ENCODE measurements at regions not wholly inside any gene's neighbourhood (a gene's known extent, or its start where the extent isn't known, plus 50 kb on each side); places are given as distances from the start of the nearest gene placed in this dataset.

DNA sequence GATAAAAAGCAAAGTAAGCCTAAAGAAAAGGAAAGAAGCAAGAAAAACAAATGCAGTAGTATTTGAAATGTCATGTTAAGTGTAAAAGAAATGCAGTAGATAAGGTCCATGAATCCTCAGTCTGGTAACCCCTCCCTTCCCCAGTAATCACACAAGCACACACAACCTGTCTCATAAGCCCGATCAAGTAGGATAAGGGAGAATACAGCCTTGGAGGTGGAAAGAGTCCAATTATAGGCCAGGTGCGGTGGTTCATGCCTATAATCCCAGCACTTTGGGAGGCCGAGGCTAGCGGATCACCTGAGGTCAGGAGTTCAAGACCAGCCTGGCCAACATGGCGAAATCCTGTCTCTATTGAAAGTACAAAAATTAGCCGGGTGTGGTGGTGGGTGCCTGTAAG lies 117.9 kb downstream of the GADD45G start:
- no peaks in the 10 kb centered on the region for H3K9me3 ChIP-seq (replicated peaks; ENCODE audit: insufficient read depth, low read length)
- peaks cover 7% of the 10 kb centered on the region; the same call in 1 of the 2 replicates for H3K4me1 ChIP-seq (ENCODE audit: low read length)
- no peak overlapping the region for H3K9ac ChIP-seq (ENCODE audit: low read length)
- TF ChIP-seq EZH2 (optimal IDR thresholded peaks at IDR 0.05; ENCODE audit: low read depth, low read length): no peak
- H3K79me2 ChIP-seq (ENCODE audit: low read length): no peaks in the 10 kb centered on the region
- no peaks in the 10 kb centered on the region for H4K20me1 ChIP-seq (ENCODE audit: insufficient read depth, low read length)
- no peak overlapping the region for H2AFZ ChIP-seq (ENCODE audit: low read length)
- H3K4me2 ChIP-seq (ENCODE audit: low read depth, low read length): no peak overlapping the region
- H3K4me3 ChIP-seq (ENCODE audit: low read length): no peak overlapping the region
- H3K36me3 ChIP-seq (replicated peaks; ENCODE audit: insufficient read depth, low read length): no peaks in the 10 kb centered on the region
- H3F3A ChIP-seq (ENCODE audit: insufficient read depth, low read length): no peaks in the 10 kb centered on the region
- H3K27ac ChIP-seq (ENCODE audit: low read length): no peak overlapping the region
- H3K9me2 ChIP-seq (replicated peaks; ENCODE audit: insufficient read depth, low read length): no peaks in the 10 kb centered on the region
- DNase-seq: no peak
- H3K27me3 ChIP-seq (replicated peaks; ENCODE audit: insufficient read depth, low read length): no peaks in the 10 kb centered on the region

DNA sequence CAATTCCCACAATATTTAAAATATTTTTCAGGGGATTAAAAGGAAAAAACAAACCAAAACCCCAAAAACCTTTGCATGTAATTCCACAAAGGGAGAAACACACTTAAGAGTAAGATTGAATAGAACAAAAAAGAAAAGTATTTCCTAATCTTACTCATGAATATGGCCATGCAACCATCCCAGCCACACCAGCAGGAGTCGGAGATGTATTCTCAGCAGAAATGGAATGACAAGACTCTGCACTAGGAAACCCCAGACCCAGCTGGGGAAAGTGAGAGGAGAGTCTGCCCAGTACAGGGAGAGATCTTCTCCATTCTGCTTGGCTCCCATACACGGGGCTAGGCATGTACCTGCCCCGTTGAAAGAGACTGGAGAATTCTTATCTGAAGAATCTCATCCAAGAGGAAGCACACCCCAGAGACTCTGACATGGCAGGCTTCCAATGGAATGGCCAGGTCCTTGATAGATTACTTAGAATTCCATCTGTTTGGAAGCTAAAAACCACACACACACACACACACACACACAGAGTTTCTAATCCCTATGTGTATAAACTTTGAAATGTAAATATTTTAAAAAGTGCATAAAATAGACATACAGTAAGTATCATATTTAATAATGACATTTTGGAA lies 118.8 kb downstream of the GADD45G start:
- no peak overlapping the region for H2AFZ ChIP-seq (ENCODE audit: low read length)

DNA sequence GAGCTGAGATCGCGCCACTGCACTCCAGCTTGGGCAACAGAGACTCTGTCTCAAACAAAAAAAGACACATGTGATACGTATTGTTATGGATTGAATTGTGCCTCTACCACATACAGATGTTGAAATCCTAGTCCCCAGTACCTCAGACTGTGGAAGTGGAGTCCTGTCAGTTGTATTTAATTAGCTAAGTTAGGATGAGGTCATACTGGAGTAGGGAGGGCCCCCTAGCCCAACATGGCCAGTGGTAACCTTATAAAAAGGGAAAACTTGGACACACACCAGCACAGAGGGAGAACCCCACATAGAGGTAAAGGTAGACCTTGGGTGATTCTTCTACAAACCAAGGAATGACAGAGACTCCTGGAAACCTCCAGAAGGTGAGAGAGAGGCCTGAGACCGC lies 119.8 kb downstream of the GADD45G start:
- no peak overlapping the region for H3K27ac ChIP-seq (ENCODE audit: low read length)
- H3F3A ChIP-seq (ENCODE audit: insufficient read depth, low read length): no peaks in the 10 kb centered on the region
- H3K9me3 ChIP-seq (replicated peaks; ENCODE audit: insufficient read depth, low read length): no peaks in the 10 kb centered on the region
- H4K20me1 ChIP-seq (ENCODE audit: insufficient read depth, low read length): no peaks in the 10 kb centered on the region
- H3K27me3 ChIP-seq (replicated peaks; ENCODE audit: insufficient read depth, low read length): no peaks in the 10 kb centered on the region
- no peaks in the 10 kb centered on the region for H3K79me2 ChIP-seq (ENCODE audit: low read length)
- no peak overlapping the region for H3K4me2 ChIP-seq (ENCODE audit: low read depth, low read length)
- TF ChIP-seq EZH2 (optimal IDR thresholded peaks at IDR 0.05; ENCODE audit: low read depth, low read length): no peak
- TF ChIP-seq EZH2phosphoT487 (IDR thresholded peaks at IDR 0.05; ENCODE audit: low read length): no peak
- TF ChIP-seq, protein P1, sequence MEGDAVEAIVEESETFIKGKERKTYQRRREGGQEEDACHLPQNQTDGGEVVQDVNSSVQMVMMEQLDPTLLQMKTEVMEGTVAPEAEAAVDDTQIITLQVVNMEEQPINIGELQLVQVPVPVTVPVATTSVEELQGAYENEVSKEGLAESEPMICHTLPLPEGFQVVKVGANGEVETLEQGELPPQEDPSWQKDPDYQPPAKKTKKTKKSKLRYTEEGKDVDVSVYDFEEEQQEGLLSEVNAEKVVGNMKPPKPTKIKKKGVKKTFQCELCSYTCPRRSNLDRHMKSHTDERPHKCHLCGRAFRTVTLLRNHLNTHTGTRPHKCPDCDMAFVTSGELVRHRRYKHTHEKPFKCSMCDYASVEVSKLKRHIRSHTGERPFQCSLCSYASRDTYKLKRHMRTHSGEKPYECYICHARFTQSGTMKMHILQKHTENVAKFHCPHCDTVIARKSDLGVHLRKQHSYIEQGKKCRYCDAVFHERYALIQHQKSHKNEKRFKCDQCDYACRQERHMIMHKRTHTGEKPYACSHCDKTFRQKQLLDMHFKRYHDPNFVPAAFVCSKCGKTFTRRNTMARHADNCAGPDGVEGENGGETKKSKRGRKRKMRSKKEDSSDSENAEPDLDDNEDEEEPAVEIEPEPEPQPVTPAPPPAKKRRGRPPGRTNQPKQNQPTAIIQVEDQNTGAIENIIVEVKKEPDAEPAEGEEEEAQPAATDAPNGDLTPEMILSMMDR (IDR thresholded peaks at IDR 0.05; ENCODE audit: low read length): no peak
- no peak overlapping the region for H3K9ac ChIP-seq (ENCODE audit: low read length)
- H3K4me1 ChIP-seq (ENCODE audit: low read length): peaks cover 7% of the 10 kb centered on the region; the same call in 1 of the 2 replicates
- DNase-seq: no peak
- H3K4me3 ChIP-seq (ENCODE audit: low read length): no peak overlapping the region
- no peaks in the 10 kb centered on the region for H3K36me3 ChIP-seq (replicated peaks; ENCODE audit: insufficient read depth, low read length)
- H2AFZ ChIP-seq (ENCODE audit: low read length): no peak overlapping the region
- no peaks in the 10 kb centered on the region for H3K9me2 ChIP-seq (replicated peaks; ENCODE audit: insufficient read depth, low read length)

More for the DNA sequence above, 118.8 kb downstream of the GADD45G start:
- Histone ChIP-seq H3K36me3 (replicated peaks; ENCODE audit: insufficient read depth, low read length) (no peaks in the 10 kb centered on the region), H3K4me1 (ENCODE audit: low read length) (peaks cover 7% of the 10 kb centered on the region; the same call in 1 of the 2 replicates), H3K79me2 (ENCODE audit: low read length) (no peaks in the 10 kb centered on the region), H4K20me1 (ENCODE audit: insufficient read depth, low read length) (no peaks in the 10 kb centered on the region), H3K4me2 (ENCODE audit: low read depth, low read length) (no peak overlapping the region), H3K9me2 (replicated peaks; ENCODE audit: insufficient read depth, low read length) (no peaks in the 10 kb centered on the region), H3F3A (ENCODE audit: insufficient read depth, low read length) (no peaks in the 10 kb centered on the region), H3K9me3 (replicated peaks; ENCODE audit: insufficient read depth, low read length) (no peaks in the 10 kb centered on the region), H3K4me3 (ENCODE audit: low read length) (no peak overlapping the region), H3K9ac (ENCODE audit: low read length) (no peak overlapping the region), H3K27me3 (replicated peaks; ENCODE audit: insufficient read depth, low read length) (no peaks in the 10 kb centered on the region), H3K27ac (ENCODE audit: low read length) (no peak overlapping the region)
- TF ChIP-seq EZH2phosphoT487 (IDR thresholded peaks at IDR 0.05; ENCODE audit: low read length): no peak
- TF ChIP-seq, protein P1 (IDR thresholded peaks at IDR 0.05; ENCODE audit: low read length): no peak
- no peak for TF ChIP-seq EZH2 (optimal IDR thresholded peaks at IDR 0.05; ENCODE audit: low read depth, low read length)
- DNase-seq: no peak

DNA sequence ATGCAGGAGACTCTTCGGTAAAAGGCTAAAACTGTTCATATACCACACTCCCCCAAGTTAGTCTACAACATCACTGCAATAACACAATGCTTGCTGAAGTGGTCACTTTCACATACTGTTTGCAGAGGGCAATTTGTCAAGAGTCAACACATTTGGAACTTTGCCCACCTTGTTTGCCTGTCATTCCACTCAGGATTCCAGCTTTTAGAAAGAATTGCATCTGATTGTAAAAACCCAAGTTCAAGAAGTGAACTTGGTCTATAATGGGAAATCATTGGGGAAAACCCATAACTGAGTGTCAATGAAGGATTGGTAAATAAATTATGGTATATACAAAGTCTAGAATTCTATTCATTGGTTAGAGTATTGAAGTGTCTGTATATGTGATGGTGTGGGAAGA lies 120.5 kb downstream of the GADD45G start:
- Histone ChIP-seq H2AFZ (ENCODE audit: low read length) (no peak overlapping the region), H3K4me3 (ENCODE audit: low read length) (no peak overlapping the region), H3F3A (ENCODE audit: insufficient read depth, low read length) (no peaks in the 10 kb centered on the region), H3K4me2 (ENCODE audit: low read depth, low read length) (no peak overlapping the region), H3K27me3 (replicated peaks; ENCODE audit: insufficient read depth, low read length) (no peaks in the 10 kb centered on the region), H4K20me1 (ENCODE audit: insufficient read depth, low read length) (no peaks in the 10 kb centered on the region), H3K9ac (ENCODE audit: low read length) (no peak overlapping the region), H3K79me2 (ENCODE audit: low read length) (no peaks in the 10 kb centered on the region), H3K4me1 (ENCODE audit: low read length) (peaks cover 7% of the 10 kb centered on the region; the same call in 1 of the 2 replicates), H3K9me2 (replicated peaks; ENCODE audit: insufficient read depth, low read length) (no peaks in the 10 kb centered on the region), H3K9me3 (replicated peaks; ENCODE audit: insufficient read depth, low read length) (no peaks in the 10 kb centered on the region), H3K36me3 (replicated peaks; ENCODE audit: insufficient read depth, low read length) (no peaks in the 10 kb centered on the region), H3K27ac (ENCODE audit: low read length) (no peak overlapping the region)
- TF ChIP-seq EZH2 (optimal IDR thresholded peaks at IDR 0.05; ENCODE audit: low read depth, low read length) (no peak), EZH2phosphoT487 (IDR thresholded peaks at IDR 0.05; ENCODE audit: low read length) (no peak)
- TF ChIP-seq, protein P1 (IDR thresholded peaks at IDR 0.05; ENCODE audit: low read length): no peak
- no peak for DNase-seq
